ENCODE measurements at regions not wholly inside any gene's neighbourhood (a gene's known extent, or its start where the extent isn't known, plus 50 kb on each side); places are given as distances from the start of the nearest gene placed in this dataset.

DNA sequence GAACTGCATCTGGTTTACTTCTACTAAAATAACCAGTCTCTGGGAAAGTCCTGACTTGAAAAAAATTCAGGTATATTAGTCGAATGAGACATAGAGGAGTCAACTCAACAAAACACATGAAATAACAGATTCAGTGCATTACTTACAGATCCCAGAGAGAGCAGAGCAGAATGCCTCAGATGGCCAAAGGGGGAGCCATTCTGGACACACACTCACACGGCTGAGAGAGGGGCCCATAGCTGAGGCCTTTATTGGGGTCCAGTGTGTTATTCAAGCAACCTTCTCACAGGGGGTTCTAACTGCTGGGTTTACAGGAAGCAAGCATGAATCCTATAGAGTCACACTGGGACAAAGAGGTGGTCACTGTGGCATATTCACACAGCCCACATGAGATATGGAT, 135.1 kb upstream of the SNRPN start:
- H3K27me3 ChIP-seq (ENCODE audit: control insufficient read depth, insufficient read depth, low read length): no peaks in the 10 kb centered on the region
- no peak overlapping the region for H2AK5ac ChIP-seq (ENCODE audit: low read depth, low read length)
- no peak overlapping the region for H2AFZ ChIP-seq (replicated peaks; ENCODE audit: low read length, poor library complexity)
- no TSS peak for BruUV-seq (replicated peaks)
- no peak overlapping the region for H4K91ac ChIP-seq (ENCODE audit: insufficient read depth, low read depth, low read length)
- no peaks in the 10 kb centered on the region for H4K20me1 ChIP-seq (ENCODE audit: insufficient read depth, low read length)
- H3K79me1 ChIP-seq (ENCODE audit: low read depth in 1 of 2, low read length in 2 of 2): no peaks in the 10 kb centered on the region
- H2BK120ac ChIP-seq (ENCODE audit: low read depth, low read length): no peak overlapping the region
- CTCF ChIA-PET: interaction anchor here (0.8 kb wide), 1 partner anchor 15 kb away, joined by 3 read pairs; no protein-coding TSS in a partner anchor
- no peaks in the 10 kb centered on the region for H3K36me3 ChIP-seq (ENCODE audit: control insufficient read depth, insufficient read depth, low read length)
- no peak overlapping the region for H3K18ac ChIP-seq (ENCODE audit: low read depth, low read length)
- no peaks in the 10 kb centered on the region for H3K4me1 ChIP-seq (ENCODE audit: control insufficient read depth, insufficient read depth, low read length)
- H2AK9ac ChIP-seq (replicated peaks; ENCODE audit: low read depth, low read length, poor library complexity): no peak overlapping the region
- H4K5ac ChIP-seq (ENCODE audit: low read depth, low read length): no peak overlapping the region
- no peak overlapping the region for H2BK20ac ChIP-seq (ENCODE audit: low read depth, low read length)
- H3K9ac ChIP-seq (ENCODE audit: low read depth, low read length): no peak overlapping the region
- in situ Hi-C loops (cut with MboI; ENCODE audit: low sequenced_read_pairs) (no loop called here), dilution Hi-C loops (cut with HindIII; ENCODE audit: low sequenced_read_pairs, unreplicated experiment) (no loop called here), intact Hi-C loops (cut with micrococcal nuclease) (no loop called here)
- no peak overlapping the region for H3K56ac ChIP-seq (ENCODE audit: extremely low read depth, insufficient read depth, low read length)
- DNase-seq (no peak), ATAC-seq (ENCODE audit: low read depth) (no peak)
- no peak overlapping the region for H3K23ac ChIP-seq (ENCODE audit: low read depth, low read length)
- H3K14ac ChIP-seq (replicated peaks; ENCODE audit: low read depth, low read length): no peak overlapping the region
- H3K9me1 ChIP-seq (ENCODE audit: insufficient read depth, low read length): no peaks in the 10 kb centered on the region
- POLR2A ChIA-PET (ENCODE audit: unreplicated experiment): no interaction called here
- no CpG with 5 or more reads among the region's 2 CpGs for WGBS, 2 experiments (ENCODE audit: extremely low coverage in 2 of 2, insufficient read length in 1 of 2)
- H2BK5ac ChIP-seq (ENCODE audit: low read depth, low read length, poor library complexity, severe bottlenecking): no peak overlapping the region
- no peak overlapping the region for H3K4me3 ChIP-seq (ENCODE audit: insufficient read depth, low read depth, low read length)
- no peak overlapping the region for H3K4me2 ChIP-seq (ENCODE audit: low read depth, low read length)
- H3K27ac ChIP-seq (ENCODE audit: insufficient read depth, low read length): no peak overlapping the region
- H3K4ac ChIP-seq (ENCODE audit: low read depth, low read length): no peak overlapping the region
- no peak overlapping the region for H4K8ac ChIP-seq (ENCODE audit: low read depth in 2 of 2, low read length in 2 of 2)
- no peak overlapping the region for H2BK15ac ChIP-seq (ENCODE audit: low read depth, low read length)
- TF ChIP-seq, protein P1, sequence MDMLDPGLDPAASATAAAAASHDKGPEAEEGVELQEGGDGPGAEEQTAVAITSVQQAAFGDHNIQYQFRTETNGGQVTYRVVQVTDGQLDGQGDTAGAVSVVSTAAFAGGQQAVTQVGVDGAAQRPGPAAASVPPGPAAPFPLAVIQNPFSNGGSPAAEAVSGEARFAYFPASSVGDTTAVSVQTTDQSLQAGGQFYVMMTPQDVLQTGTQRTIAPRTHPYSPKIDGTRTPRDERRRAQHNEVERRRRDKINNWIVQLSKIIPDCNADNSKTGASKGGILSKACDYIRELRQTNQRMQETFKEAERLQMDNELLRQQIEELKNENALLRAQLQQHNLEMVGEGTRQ (IDR thresholded peaks at IDR 0.05; ENCODE audit: low read depth, low read length): no peak
- TF ChIP-seq RFX5 (IDR thresholded peaks at IDR 0.05; ENCODE audit: low read depth, low read length): no peak
- TF ChIP-seq SMC3 (IDR thresholded peaks at IDR 0.05; ENCODE audit: low read depth, low read length): no peak
- TF ChIP-seq MAZ (IDR thresholded peaks at IDR 0.05; ENCODE audit: borderline replicate concordance, low read depth, low read length): no peak
- TF ChIP-seq, protein P2, sequence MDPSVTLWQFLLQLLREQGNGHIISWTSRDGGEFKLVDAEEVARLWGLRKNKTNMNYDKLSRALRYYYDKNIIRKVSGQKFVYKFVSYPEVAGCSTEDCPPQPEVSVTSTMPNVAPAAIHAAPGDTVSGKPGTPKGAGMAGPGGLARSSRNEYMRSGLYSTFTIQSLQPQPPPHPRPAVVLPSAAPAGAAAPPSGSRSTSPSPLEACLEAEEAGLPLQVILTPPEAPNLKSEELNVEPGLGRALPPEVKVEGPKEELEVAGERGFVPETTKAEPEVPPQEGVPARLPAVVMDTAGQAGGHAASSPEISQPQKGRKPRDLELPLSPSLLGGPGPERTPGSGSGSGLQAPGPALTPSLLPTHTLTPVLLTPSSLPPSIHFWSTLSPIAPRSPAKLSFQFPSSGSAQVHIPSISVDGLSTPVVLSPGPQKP (IDR thresholded peaks at IDR 0.05; ENCODE audit: borderline replicate concordance, low read depth, low read length): no peak
- TF ChIP-seq POLR2A (IDR thresholded peaks at IDR 0.05; ENCODE audit: low read depth, low read length): no peak
- no peak for TF ChIP-seq CHD1 (IDR thresholded peaks at IDR 0.05; ENCODE audit: low read depth, low read length)
- no peak for TF ChIP-seq CEBPB (IDR thresholded peaks at IDR 0.05; ENCODE audit: low read depth, low read length)
- no peak for TF ChIP-seq NFE2L2 (IDR thresholded peaks at IDR 0.05; ENCODE audit: low read depth, low read length)
- TF ChIP-seq MXI1 (IDR thresholded peaks at IDR 0.05; ENCODE audit: borderline replicate concordance, low read depth, low read length): no peak
- TF ChIP-seq FOS (IDR thresholded peaks at IDR 0.05; ENCODE audit: low read depth, low read length): no peak
- TF ChIP-seq, protein P3, sequence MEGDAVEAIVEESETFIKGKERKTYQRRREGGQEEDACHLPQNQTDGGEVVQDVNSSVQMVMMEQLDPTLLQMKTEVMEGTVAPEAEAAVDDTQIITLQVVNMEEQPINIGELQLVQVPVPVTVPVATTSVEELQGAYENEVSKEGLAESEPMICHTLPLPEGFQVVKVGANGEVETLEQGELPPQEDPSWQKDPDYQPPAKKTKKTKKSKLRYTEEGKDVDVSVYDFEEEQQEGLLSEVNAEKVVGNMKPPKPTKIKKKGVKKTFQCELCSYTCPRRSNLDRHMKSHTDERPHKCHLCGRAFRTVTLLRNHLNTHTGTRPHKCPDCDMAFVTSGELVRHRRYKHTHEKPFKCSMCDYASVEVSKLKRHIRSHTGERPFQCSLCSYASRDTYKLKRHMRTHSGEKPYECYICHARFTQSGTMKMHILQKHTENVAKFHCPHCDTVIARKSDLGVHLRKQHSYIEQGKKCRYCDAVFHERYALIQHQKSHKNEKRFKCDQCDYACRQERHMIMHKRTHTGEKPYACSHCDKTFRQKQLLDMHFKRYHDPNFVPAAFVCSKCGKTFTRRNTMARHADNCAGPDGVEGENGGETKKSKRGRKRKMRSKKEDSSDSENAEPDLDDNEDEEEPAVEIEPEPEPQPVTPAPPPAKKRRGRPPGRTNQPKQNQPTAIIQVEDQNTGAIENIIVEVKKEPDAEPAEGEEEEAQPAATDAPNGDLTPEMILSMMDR (conservative IDR thresholded peaks at IDR 0.05; ENCODE audit: low read depth, low read length): no peak
- peaks cover 3% of the 10 kb centered on the region; the same call in 1 of the 2 replicates for H3K9me3 ChIP-seq (ENCODE audit: control insufficient read depth, insufficient read depth, low read length)

Measured in IMR-90 (cell line).